OCI-LY1 (cell line): ENCODE measurements at regions not wholly inside any gene's neighbourhood (a gene's known extent, or its start where the extent isn't known, plus 50 kb on each side); places are given as distances from the start of the nearest gene placed in this dataset.
A peak's percentile ranks its signal among the peaks of the same experiment; 100 is the strongest.

Experiments
- H2AFZ ChIP-seq: fragments of 200-600 bp; sonication (generic), shearing (Covaris generic); 2 replicates; pipeline ENCODE4 v1.6.0; 2014; ENCODE audit warnings: antibody characterized with exemption, mild to moderate bottlenecking, low read length
- H3F3A ChIP-seq: fragments of 200-600 bp; sonication (generic), shearing (Covaris generic); 2 replicates; pipeline ENCODE4 v1.6.0; 2014; ENCODE audit warnings: mild to moderate bottlenecking, antibody characterized with exemption, low read length, moderate library complexity; ENCODE audit not compliant: insufficient read depth
- H3K27ac ChIP-seq: fragments of 200-600 bp; sonication (generic); 2 replicates; pipeline ENCODE4 v1.5.1; 2014; ENCODE audit warnings: low read length, mixed run types, mild to moderate bottlenecking, low read depth; ENCODE audit not compliant: poor library complexity, severe bottlenecking
- H3K27me3 ChIP-seq: fragments of 200-600 bp; sonication (generic); 2 replicates; pipeline ENCODE4 v1.6.0; 2014; ENCODE audit warnings: antibody characterized with exemption, mild to moderate bottlenecking, low read length, moderate library complexity; ENCODE audit not compliant: insufficient read depth
- H3K36me3 ChIP-seq: fragments of 200-600 bp; sonication (generic); 2 replicates; pipeline ENCODE4 v1.6.1; 2014; ENCODE audit warnings: mild to moderate bottlenecking, antibody characterized with exemption, low read length, moderate library complexity, mixed read lengths; ENCODE audit not compliant: insufficient read depth
- H3K4me1 ChIP-seq: fragments of 200-600 bp; sonication (generic); 2 replicates; pipeline ENCODE4 v1.5.1; 2014; ENCODE audit warnings: mild to moderate bottlenecking, low read length, moderate library complexity; ENCODE audit not compliant: insufficient read depth, severe bottlenecking
- H3K4me2 ChIP-seq: fragments of 200-600 bp; sonication (generic), shearing (Covaris generic); 2 replicates; pipeline ENCODE4 v1.6.1; 2014; ENCODE audit warnings: low read length
- H3K4me3 ChIP-seq: fragments of 200-600 bp; sonication (generic); 2 replicates; pipeline ENCODE4 v1.5.1; 2014; ENCODE audit warnings: low read length, low read depth, mild to moderate bottlenecking, mixed read lengths; ENCODE audit not compliant: poor library complexity, severe bottlenecking
- H3K79me2 ChIP-seq: fragments of 200-600 bp; shearing (Covaris generic); 2 replicates; pipeline ENCODE4 v1.6.1; 2016; ENCODE audit warnings: mixed run types, low read length, mixed read lengths; ENCODE audit not compliant: insufficient read depth
- H3K9ac ChIP-seq: fragments of 200-600 bp; sonication (generic), shearing (Covaris generic); 2 replicates; pipeline ENCODE4 v1.6.1; 2014; ENCODE audit warnings: mild to moderate bottlenecking, low read length, mixed read lengths
- H3K9me2 ChIP-seq: fragments of 200-600 bp; sonication (generic), shearing (Covaris generic); 2 replicates; pipeline ENCODE4 v1.6.1; 2014; ENCODE audit warnings: low read depth, mild to moderate bottlenecking, low read length, mixed read lengths
- H3K9me3 ChIP-seq: fragments of 200-600 bp; shearing (Covaris generic); 2 replicates; pipeline ENCODE4 v1.6.1; 2014; ENCODE audit warnings: low read length, mixed read lengths
- H4K20me1 ChIP-seq: fragments of 200-600 bp; sonication (generic), shearing (Covaris generic); 2 replicates; pipeline ENCODE4 v1.6.0; 2016; ENCODE audit warnings: mild to moderate bottlenecking, low read length; ENCODE audit not compliant: insufficient read depth
- CTCF ChIP-seq: fragments of 200-600 bp; sonication (generic), shearing (Covaris generic); IDR thresholded peaks from 2 replicates; pipeline ENCODE4 v1.5.1; 2017; ENCODE audit warnings: mild to moderate bottlenecking, antibody characterized with exemption, low read length, moderate library complexity, mixed read lengths
- EZH2 ChIP-seq: fragments of 200-600 bp; sonication (generic), shearing (Covaris generic); IDR thresholded peaks from 2 replicates; pipeline ENCODE4 v1.8.0; 2017; ENCODE audit warnings: borderline replicate concordance, mixed run types, mild to moderate bottlenecking, antibody characterized with exemption, low read length, moderate library complexity, mixed read lengths

GRCh38 chr12:92488735-92489134 lies 214.1 kb upstream of the PLEKHG7 start:
- Histone ChIP-seq H3F3A (peaks cover 4% of the 10 kb centered on the region; the same call in 1 of the 2 replicates), H3K9me2 (no peaks in the 10 kb centered on the region), H3K4me1 (peaks cover 42% of the 10 kb centered on the region), H3K79me2 (no peaks in the 10 kb centered on the region), H3K27me3 (no peaks in the 10 kb centered on the region), H3K9ac (no peak overlapping the region), H3K4me3 (no peak overlapping the region), H3K36me3 (peaks cover 21% of the 10 kb centered on the region), H3K27ac (peak overlapping the region; percentile 55), H2AFZ (no peak overlapping the region), H4K20me1 (no peaks in the 10 kb centered on the region), H3K4me2 (peak overlapping the region; percentile 20; the same call in 1 of the 2 replicates), H3K9me3 (no peaks in the 10 kb centered on the region)
- TF ChIP-seq CTCF (no peak), EZH2 (no peak)

- no peaks in the 10 kb centered on the region for H3K27me3 ChIP-seq
- H3K4me2 ChIP-seq, result no peak overlapping the region
- peaks cover 37% of the 10 kb centered on the region for H3K36me3 ChIP-seq
- no peak overlapping the region for H3K9ac ChIP-seq
- no peaks in the 10 kb centered on the region for H4K20me1 ChIP-seq
- H3K9me2 ChIP-seq, result no peaks in the 10 kb centered on the region
- H2AFZ ChIP-seq, result no peak overlapping the region
- no peaks in the 10 kb centered on the region for H3K9me3 ChIP-seq
- H3F3A ChIP-seq, result peaks cover 4% of the 10 kb centered on the region; the same call in 1 of the 2 replicates
- peaks cover 40% of the 10 kb centered on the region for H3K4me1 ChIP-seq
- no peaks in the 10 kb centered on the region for H3K79me2 ChIP-seq
- H3K27ac ChIP-seq, result peak overlapping the region; percentile 61
- TF ChIP-seq EZH2 (no peak), CTCF (no peak)
- no peak overlapping the region for H3K4me3 ChIP-seq
These were observed 215.7 kb upstream of the PLEKHG7 start for GRCh38 chr12:92487138-92487485.

- Histone ChIP-seq H3K9me2 (no peaks in the 10 kb centered on the region), H3K36me3 (peaks cover 37% of the 10 kb centered on the region), H4K20me1 (no peaks in the 10 kb centered on the region), H2AFZ (no peak overlapping the region), H3K9ac (no peak overlapping the region), H3F3A (peaks cover 4% of the 10 kb centered on the region; the same call in 1 of the 2 replicates), H3K4me3 (no peak overlapping the region), H3K4me1 (peaks cover 38% of the 10 kb centered on the region), H3K9me3 (no peaks in the 10 kb centered on the region), H3K4me2 (no peak overlapping the region), H3K79me2 (no peaks in the 10 kb centered on the region), H3K27ac (peak overlapping the region; percentile 61), H3K27me3 (no peaks in the 10 kb centered on the region)
- TF ChIP-seq EZH2 (no peak), CTCF (no peak)
These were observed 216.2 kb upstream of the PLEKHG7 start for GRCh38 chr12:92486443-92487137.
